22Rv1 (cell line): ENCODE measurements at regions not wholly inside any gene's neighbourhood (a gene's known extent, or its start where the extent isn't known, plus 50 kb on each side); places are given as distances from the start of the nearest gene placed in this dataset.

Source experiments
- H3K27ac ChIP-seq: fragments of 450-650 bp; 2 replicates; pipeline ENCODE4 v1.5.1; 2017
- CTCF ChIP-seq: fragments of 450-650 bp; IDR thresholded peaks from 2 replicates; pipeline ENCODE4 v1.5.1; 2017; ENCODE audit warnings: mild to moderate bottlenecking
- ZFX ChIP-seq: fragments of 450-650 bp; IDR thresholded peaks from 2 replicates; pipeline ENCODE4 v1.6.1; 2017; ENCODE audit warnings: antibody characterized with exemption, borderline replicate concordance

DNA sequence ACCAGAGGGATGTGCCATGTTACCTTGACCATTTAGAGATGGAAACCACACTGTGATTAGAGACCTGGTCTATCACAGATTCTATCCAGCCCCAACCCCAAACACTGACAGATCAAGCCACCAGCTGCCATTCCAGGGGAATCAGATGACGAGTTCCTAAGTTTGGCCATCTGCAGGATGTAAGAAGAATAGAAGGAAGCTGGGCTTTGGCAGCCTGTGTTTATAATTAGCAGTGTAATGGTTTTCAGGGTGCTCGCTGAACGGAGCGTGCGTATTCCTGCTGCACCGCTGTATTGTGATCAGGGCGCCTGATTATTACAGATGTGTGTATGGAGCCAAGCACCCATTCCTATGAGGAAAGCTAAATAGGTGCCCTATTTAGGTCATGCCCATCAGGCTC is 138.1 kb downstream of the LRRC30 start:
- TF ChIP-seq ZFX (no peak), CTCF (no peak)
- H3K27ac ChIP-seq, result no peak overlapping the region

DNA sequence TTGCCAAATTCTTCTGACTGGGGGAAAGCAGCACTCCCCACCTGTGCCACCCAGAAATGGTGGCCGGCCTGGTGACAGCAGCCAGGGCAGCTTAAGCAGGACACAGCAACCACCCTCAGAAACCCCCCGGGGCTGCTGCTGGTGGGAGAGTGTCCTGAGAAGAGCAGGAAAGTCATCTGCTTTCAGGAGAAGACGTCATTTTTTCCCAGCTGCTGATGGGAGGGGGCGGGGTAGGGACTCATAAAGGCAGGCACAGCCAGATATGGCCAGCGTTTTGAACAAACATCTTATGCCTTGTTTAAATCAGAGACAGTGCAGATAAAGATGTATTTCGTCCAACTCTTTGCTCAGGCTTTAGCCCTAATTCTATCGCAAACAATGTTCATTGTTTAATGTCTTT is 139.5 kb downstream of the LRRC30 start:
- no peak for TF ChIP-seq ZFX
- no peak for TF ChIP-seq CTCF
- H3K27ac ChIP-seq, result no peak overlapping the region

DNA sequence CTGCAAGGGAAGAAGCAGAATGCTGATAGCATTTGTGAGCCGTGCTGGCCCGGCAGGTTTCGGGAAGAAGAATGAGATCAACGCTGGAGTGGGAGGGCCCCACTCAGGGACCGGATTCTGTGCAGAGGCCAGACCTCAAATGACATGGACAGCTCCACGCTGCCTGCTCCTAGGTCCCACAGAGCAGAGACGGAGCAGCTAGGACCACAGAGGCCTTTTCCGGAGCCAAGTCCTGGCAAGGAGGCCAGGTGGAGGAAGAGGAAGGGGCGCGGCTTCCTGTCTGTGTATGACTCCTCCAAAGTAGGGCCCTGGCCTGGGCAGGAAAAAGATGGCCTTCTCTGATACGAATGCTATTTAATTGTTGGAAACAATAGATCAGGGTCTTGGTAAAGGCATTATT is 139.9 kb downstream of the LRRC30 start:
- no peak for TF ChIP-seq CTCF
- TF ChIP-seq ZFX, result no peak
- no peak overlapping the region for H3K27ac ChIP-seq

DNA sequence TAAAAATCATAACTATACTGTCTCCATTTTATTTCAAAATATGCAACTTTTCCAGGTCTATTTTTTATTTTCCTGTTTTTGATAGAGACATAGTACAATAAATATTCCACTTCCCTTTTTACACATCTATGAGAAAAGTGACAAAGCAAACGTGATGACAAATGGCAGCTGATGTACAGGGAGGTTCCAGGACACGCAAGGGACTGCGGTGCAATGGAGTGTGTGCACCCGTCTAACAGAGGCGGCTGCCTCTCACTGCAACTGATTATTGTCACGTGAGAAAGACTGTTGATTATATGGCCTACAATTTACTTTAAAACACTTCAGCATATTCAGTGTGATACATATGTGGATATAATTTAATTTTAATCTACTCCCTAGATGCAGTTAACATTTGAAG is 142.6 kb downstream of the LRRC30 start:
- no peak overlapping the region for H3K27ac ChIP-seq
- TF ChIP-seq CTCF (no peak), ZFX (no peak)

- no peak overlapping the region for H3K27ac ChIP-seq
- TF ChIP-seq ZFX, result no peak
These were observed 150.4 kb downstream of the LRRC30 start for GRCh38 chr18:7381307-7381706.

GRCh38 chr18:7382328-7383001 is 151.6 kb downstream of the LRRC30 start:
- no peak overlapping the region for H3K27ac ChIP-seq
- TF ChIP-seq ZFX (no peak), CTCF (no peak)

DNA sequence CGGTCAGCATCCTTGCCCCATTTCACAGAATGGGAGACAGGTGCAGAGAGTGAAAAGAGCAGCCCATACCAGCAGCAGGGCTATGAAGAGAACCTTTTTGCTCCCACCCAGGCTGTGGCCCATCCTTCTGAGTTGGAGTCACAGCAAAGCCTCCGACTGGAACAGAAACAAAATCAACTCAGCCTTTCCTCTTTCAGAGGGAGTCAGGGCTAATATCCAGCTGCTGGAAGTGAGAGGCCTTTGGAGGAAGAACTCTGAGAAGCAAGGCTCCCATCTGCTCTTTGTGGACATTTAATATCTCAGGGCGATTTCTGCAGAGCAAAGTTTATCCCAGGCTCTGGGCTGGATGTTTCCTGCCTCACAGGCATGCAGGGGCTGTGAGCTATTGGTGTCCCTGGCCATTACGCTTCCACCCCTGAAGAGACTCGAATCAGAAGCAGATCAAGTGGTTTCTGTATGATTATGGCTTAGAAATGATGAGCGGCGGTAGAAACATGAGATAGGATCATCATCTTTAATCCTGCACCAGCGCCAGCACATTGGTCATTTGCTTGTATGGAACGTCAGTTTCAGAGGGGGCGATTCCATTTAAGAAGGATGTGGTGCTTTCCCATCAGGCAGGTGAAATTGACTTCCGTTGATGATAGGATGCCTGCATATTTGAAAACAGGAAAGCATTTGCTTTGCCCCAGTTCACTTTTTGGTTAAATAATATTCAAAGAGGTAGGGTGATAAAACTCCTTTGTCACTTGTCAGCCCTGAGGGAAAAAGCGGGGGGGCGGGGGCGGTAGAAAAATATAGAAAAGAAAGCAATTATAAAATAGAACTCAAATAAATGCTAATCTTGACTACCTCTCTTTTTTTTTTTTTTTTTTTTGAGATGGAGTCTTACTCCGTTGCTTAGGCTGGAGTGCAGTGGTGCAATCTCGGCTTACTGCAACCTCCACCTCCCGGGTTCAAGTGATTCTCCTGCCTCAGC is 152.4 kb downstream of the LRRC30 start:
- TF ChIP-seq ZFX (no peak), CTCF (no peak)
- no peak overlapping the region for H3K27ac ChIP-seq
